H9 (cell line): ENCODE measurements at regions not wholly inside any gene's neighbourhood (a gene's known extent, or its start where the extent isn't known, plus 50 kb on each side); places are given as distances from the start of the nearest gene placed in this dataset.

Experiments
- DNase-seq: peaks from one replicate; pipeline ENCODE4 v3.0.0-alpha.2; 2017
- H2AFZ ChIP-seq: one replicate; pipeline ENCODE4 v1.6.1; 2013; ENCODE audit warnings: mild to moderate bottlenecking, low read length, control low read depth, moderate library complexity
- H2AK5ac ChIP-seq: 2 replicates; pipeline ENCODE4 v1.6.1; 2013; ENCODE audit warnings: low read length, control low read depth, mixed read lengths; ENCODE audit not compliant: insufficient read length
- H2BK120ac ChIP-seq: one replicate; pipeline ENCODE4 v1.6.1; 2013; ENCODE audit warnings: low read depth, mild to moderate bottlenecking, low read length, control low read depth, inconsistent platforms; ENCODE audit not compliant: poor library complexity, severe bottlenecking
- H2BK12ac ChIP-seq: 2 replicates; pipeline ENCODE4 v1.6.1; 2013; ENCODE audit warnings: low read length, control low read depth, mixed read lengths, low read depth; ENCODE audit not compliant: insufficient read length
- H2BK15ac ChIP-seq: 2 replicates; pipeline ENCODE4 v1.6.1; 2013; ENCODE audit warnings: low read depth, low read length, control low read depth
- H2BK20ac ChIP-seq: one replicate; pipeline ENCODE4 v1.6.1; 2013; ENCODE audit warnings: low read depth, mild to moderate bottlenecking, low read length, control low read depth, inconsistent platforms; ENCODE audit not compliant: poor library complexity, severe bottlenecking
- H2BK5ac ChIP-seq: 2 replicates; pipeline ENCODE4 v1.6.1; 2013; ENCODE audit warnings: low read length, control low read depth, mixed read lengths; ENCODE audit not compliant: insufficient read length
- H3K14ac ChIP-seq: 2 replicates; pipeline ENCODE4 v1.6.1; 2013; ENCODE audit warnings: low read length, control low read depth; ENCODE audit not compliant: insufficient read depth
- H3K18ac ChIP-seq: 2 replicates; pipeline ENCODE4 v1.6.1; 2013; ENCODE audit warnings: low read depth, mild to moderate bottlenecking, mixed read lengths, low read length, control low read depth; ENCODE audit not compliant: insufficient read length
- H3K23ac ChIP-seq: 2 replicates; pipeline ENCODE4 v1.6.1; 2013; ENCODE audit warnings: low read length, control low read depth, mixed read lengths, low read depth; ENCODE audit not compliant: insufficient read length
- H3K23me2 ChIP-seq: 2 replicates; pipeline ENCODE4 v1.6.1; 2013; ENCODE audit warnings: low read depth, mild to moderate bottlenecking, mixed read lengths, low read length, control low read depth; ENCODE audit not compliant: insufficient read length, poor library complexity, severe bottlenecking
- H3K27ac ChIP-seq: 2 replicates; pipeline ENCODE4 v1.5.1; 2013; ENCODE audit warnings: low read length, control low read depth, mixed read lengths, low read depth; ENCODE audit not compliant: insufficient read length
- H3K27me3 ChIP-seq: 2 replicates; pipeline ENCODE4 v1.6.1; 2013; ENCODE audit warnings: low read length, control low read depth, inconsistent platforms; ENCODE audit not compliant: insufficient read depth
- H3K4ac ChIP-seq: 2 replicates; pipeline ENCODE4 v1.6.1; 2013; ENCODE audit warnings: low read depth, mild to moderate bottlenecking, control low read depth, inconsistent platforms, low read length, moderate library complexity
- H3K4me1 ChIP-seq: 2 replicates; pipeline ENCODE4 v1.6.1; 2013; ENCODE audit warnings: low read length, control low read depth, inconsistent platforms; ENCODE audit not compliant: insufficient read depth
- H3K4me2 ChIP-seq: 2 replicates; pipeline ENCODE4 v1.6.1; 2013; ENCODE audit warnings: low read length, control low read depth, mixed read lengths; ENCODE audit not compliant: insufficient read length, insufficient read depth
- H3K56ac ChIP-seq: 2 replicates; pipeline ENCODE4 v1.6.1; 2013; ENCODE audit warnings: low read depth, mild to moderate bottlenecking, mixed read lengths, low read length, control low read depth; ENCODE audit not compliant: insufficient read length
- H3K79me1 ChIP-seq: 2 replicates; pipeline ENCODE4 v1.6.1; 2013; ENCODE audit warnings: low read depth, mild to moderate bottlenecking, moderate library complexity, low read length, control low read depth, inconsistent platforms; ENCODE audit not compliant: insufficient read depth, poor library complexity, severe bottlenecking
- H3K79me2 ChIP-seq: 2 replicates; pipeline ENCODE4 v1.6.1; 2013; ENCODE audit warnings: low read length, control low read depth, inconsistent platforms; ENCODE audit not compliant: insufficient read depth
- H3K9ac ChIP-seq: 2 replicates; pipeline ENCODE4 v1.6.1; 2013; ENCODE audit warnings: low read length, control low read depth, mixed read lengths; ENCODE audit not compliant: insufficient read length; ENCODE audit errors: extremely low read depth
- H3K9me3 ChIP-seq: one replicate; pipeline ENCODE4 v1.6.1; 2013; ENCODE audit warnings: low read depth, low read length, inconsistent platforms; ENCODE audit not compliant: control insufficient read depth
- H3T11ph ChIP-seq: one replicate; pipeline ENCODE4 v1.6.1; 2013; ENCODE audit warnings: mild to moderate bottlenecking, low read length, control low read depth, inconsistent platforms
- H4K20me1 ChIP-seq: one replicate; pipeline ENCODE4 v1.6.1; 2013; ENCODE audit not compliant: control insufficient read depth, insufficient read length, insufficient read depth
- H4K5ac ChIP-seq: 2 replicates; pipeline ENCODE4 v1.6.1; 2013; ENCODE audit warnings: low read depth, mild to moderate bottlenecking, mixed read lengths, low read length, control low read depth; ENCODE audit not compliant: insufficient read length
- H4K8ac ChIP-seq: replicated peaks from 2 replicates; pipeline ENCODE4 v1.6.1; 2013; ENCODE audit warnings: low read length, control low read depth, mixed read lengths, low read depth; ENCODE audit not compliant: insufficient read length
- H4K91ac ChIP-seq: 2 replicates; pipeline ENCODE4 v1.6.1; 2013; ENCODE audit warnings: low read depth, mild to moderate bottlenecking, moderate library complexity, mixed read lengths, low read length, control low read depth; ENCODE audit not compliant: insufficient read length
- H3K27ac Mint-ChIP-seq, 3 experiments: 2 replicates in 2 of 3; 3 replicates in 1 of 3; pipeline ENCODE4 v1.8.0; 2020 to 2021; ENCODE audit warnings: mixed read lengths in 3 of 3, mild to moderate bottlenecking in 1 of 3, moderate library complexity in 1 of 3
- H3K27me3 Mint-ChIP-seq: 2 replicates; pipeline ENCODE4 v1.8.0; 2021; ENCODE audit warnings: low read depth, mild to moderate bottlenecking, moderate library complexity, mixed read lengths
- H3K36me3 Mint-ChIP-seq, 3 experiments: 2 replicates in 2 of 3; 3 replicates in 1 of 3; pipeline ENCODE4 v1.8.0; 2020 to 2021; ENCODE audit warnings: low read depth in 3 of 3, mixed read lengths in 3 of 3; ENCODE audit not compliant: insufficient read depth in 1 of 3
- H3K4me1 Mint-ChIP-seq, 2 experiments: 2 replicates each; pipeline ENCODE4 v1.8.0; 2020; ENCODE audit warnings: mixed read lengths in 2 of 2
- H3K4me3 Mint-ChIP-seq, 2 experiments: 2 replicates in 1 of 2; 3 replicates in 1 of 2; pipeline ENCODE4 v1.8.0; 2020 to 2021; ENCODE audit warnings: mild to moderate bottlenecking in 2 of 2, mixed read lengths in 2 of 2, moderate library complexity in 1 of 2
- H3K9me3 Mint-ChIP-seq, 2 experiments: 2 replicates in 1 of 2; 3 replicates in 1 of 2; pipeline ENCODE4 v1.8.0; 2020; ENCODE audit warnings: mild to moderate bottlenecking in 2 of 2, mixed read lengths in 2 of 2, moderate library complexity in 1 of 2
- WGBS: extraction: QIAGEN DNeasy Blood & Tissue Kit; methylation state at CpG from one replicate; pipeline ENCODE4 v1.1.7; 2013; ENCODE audit warnings: missing lambda C conversion rate, low lambda C conversion rate, mixed read lengths; ENCODE audit not compliant: insufficient read length; ENCODE audit errors: extremely low coverage; 5-methylcytosine and 5-hydroxymethylcytosine counted together
- TF ChIP-seq, protein P1 (sequence below): fragments of 200-600 bp; sonication (generic); conservative IDR thresholded peaks from 3 replicates; pipeline ENCODE4 v1.8.0; 2021; ENCODE audit warnings: antibody characterized with exemption, mild to moderate bottlenecking

DNA sequence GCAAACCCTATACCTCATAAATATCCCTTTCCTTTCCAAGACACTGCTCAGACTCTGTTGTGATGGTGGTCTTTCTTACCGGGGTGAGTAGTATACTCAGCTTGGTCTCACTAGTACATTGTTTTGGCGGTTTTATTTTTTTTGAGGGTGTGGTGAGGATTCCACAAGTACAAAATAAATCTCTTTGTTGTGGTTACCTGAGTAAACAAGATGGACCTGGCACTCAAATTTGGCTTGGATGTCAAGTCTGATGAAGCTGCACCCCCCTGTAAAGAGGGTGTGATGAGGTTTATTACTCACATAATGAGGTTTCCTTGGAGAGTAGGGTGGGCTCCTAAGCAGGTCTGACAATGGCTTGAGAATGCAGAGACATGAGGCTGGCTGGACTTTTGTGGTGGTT is 68.2 kb upstream of the KCNJ6 start:
- H4K91ac ChIP-seq: no peak overlapping the region
- no peak overlapping the region for H3K56ac ChIP-seq
- Mint-ChIP-seq H3K4me3 (no peak overlapping the region), H3K27me3 (no peaks in the 10 kb centered on the region; the same call in none of the 2 replicates), H3K9me3 (no peaks in the 10 kb centered on the region; a peak in 1 of 5 replicates), H3K4me1 (peaks cover 3 to 7% of the 10 kb centered on the region in 2 experiments), H3K27ac (no peak overlapping the region; a peak in 1 of 7 replicates), H3K36me3 (no peaks in the 10 kb centered on the region; a peak in 1 of 7 replicates)
- no peak overlapping the region for H2BK5ac ChIP-seq
- H3K4ac ChIP-seq: no peak overlapping the region
- no peak overlapping the region for H3K9ac ChIP-seq
- H3K9me3 ChIP-seq: no peaks in the 10 kb centered on the region
- no peaks in the 10 kb centered on the region for H3K79me1 ChIP-seq
- H3K23ac ChIP-seq: no peak overlapping the region
- H3K4me1 ChIP-seq: no peaks in the 10 kb centered on the region
- no peak overlapping the region for H2BK120ac ChIP-seq
- H3T11ph ChIP-seq: no peak overlapping the region
- no peak overlapping the region for H4K8ac ChIP-seq
- DNase-seq: no peak
- H3K18ac ChIP-seq: no peak overlapping the region
- H2BK20ac ChIP-seq: no peak overlapping the region
- H3K79me2 ChIP-seq: no peaks in the 10 kb centered on the region
- TF ChIP-seq, protein P1, sequence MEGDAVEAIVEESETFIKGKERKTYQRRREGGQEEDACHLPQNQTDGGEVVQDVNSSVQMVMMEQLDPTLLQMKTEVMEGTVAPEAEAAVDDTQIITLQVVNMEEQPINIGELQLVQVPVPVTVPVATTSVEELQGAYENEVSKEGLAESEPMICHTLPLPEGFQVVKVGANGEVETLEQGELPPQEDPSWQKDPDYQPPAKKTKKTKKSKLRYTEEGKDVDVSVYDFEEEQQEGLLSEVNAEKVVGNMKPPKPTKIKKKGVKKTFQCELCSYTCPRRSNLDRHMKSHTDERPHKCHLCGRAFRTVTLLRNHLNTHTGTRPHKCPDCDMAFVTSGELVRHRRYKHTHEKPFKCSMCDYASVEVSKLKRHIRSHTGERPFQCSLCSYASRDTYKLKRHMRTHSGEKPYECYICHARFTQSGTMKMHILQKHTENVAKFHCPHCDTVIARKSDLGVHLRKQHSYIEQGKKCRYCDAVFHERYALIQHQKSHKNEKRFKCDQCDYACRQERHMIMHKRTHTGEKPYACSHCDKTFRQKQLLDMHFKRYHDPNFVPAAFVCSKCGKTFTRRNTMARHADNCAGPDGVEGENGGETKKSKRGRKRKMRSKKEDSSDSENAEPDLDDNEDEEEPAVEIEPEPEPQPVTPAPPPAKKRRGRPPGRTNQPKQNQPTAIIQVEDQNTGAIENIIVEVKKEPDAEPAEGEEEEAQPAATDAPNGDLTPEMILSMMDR: no peak
- no peaks in the 10 kb centered on the region for H4K20me1 ChIP-seq
- H3K27ac ChIP-seq: no peak overlapping the region
- H2AK5ac ChIP-seq: no peak overlapping the region
- H3K4me2 ChIP-seq: no peak overlapping the region
- no peak overlapping the region for H4K5ac ChIP-seq
- no peak overlapping the region for H2BK15ac ChIP-seq
- no peaks in the 10 kb centered on the region for H3K23me2 ChIP-seq
- no peak overlapping the region for H3K14ac ChIP-seq
- no CpG with 5 or more reads among the region's 2 CpGs for WGBS
- H2AFZ ChIP-seq: no peak overlapping the region
- H2BK12ac ChIP-seq: no peak overlapping the region
- no peaks in the 10 kb centered on the region for H3K27me3 ChIP-seq
